HepG2 (cell line): ENCODE measurements at regions not wholly inside any gene's neighbourhood (a gene's known extent, or its start where the extent isn't known, plus 50 kb on each side); places are given as distances from the start of the nearest gene placed in this dataset.

Source experiments
- ATAC-seq: fragments of 200-7000 bp; cut with Tn5 transposase; 3 replicates; pipeline ENCODE4 v1.9.1; 2020; ENCODE audit warnings: mild to moderate bottlenecking, moderate library complexity
- BruUV-seq: library from RNA; stranded (reverse); fragments of 400-500 nt; replicated peaks from 2 replicates; lab custom pipeline; 2021; lab: Mats Ljungman, UMichigan
- CTCF ChIA-PET: fragments of 300-600 bp; formaldehyde crosslinking; extraction: SDS; loops from one replicate; lab custom pipeline; 2021; ENCODE audit warnings: low total read pairs, inconsistent platforms, low intra/inter-chr PET ratio; lab: Yijun Ruan, JAX
- POLR2A ChIA-PET: fragments of 350-600 bp; sonication (Branson Sonifier 250); formaldehyde crosslinking; loops from one replicate; lab custom pipeline; 2020; ENCODE audit warnings: antibody characterized with exemption, inconsistent platforms; lab: Yijun Ruan, JAX
- DNase-seq: peaks from one replicate; pipeline ENCODE4 v3.0.0-alpha.2; 2015; ENCODE audit warnings: low spot score
- FAIRE-seq: peaks from 3 replicates; lab custom pipeline; 2011; peaks lifted over from hg19 to GRCh38; lab: Jason Lieb, UNC
- H2AFZ ChIP-seq: one replicate; pipeline ENCODE4 v1.6.1; 2011; ENCODE audit warnings: low read length, inconsistent platforms
- H3K27ac ChIP-seq: fragments of 300-600 bp; 3 replicates; pipeline ENCODE4 v1.8.0; 2011; ENCODE audit warnings: mixed run types, mild to moderate bottlenecking, mixed read lengths, low read length, inconsistent platforms; ENCODE audit not compliant: insufficient read depth; ENCODE audit errors: extremely low read length
- H3K27me3 ChIP-seq, 2 experiments: fragments of 200-600 bp in 1 of 2; 2 replicates in 1 of 2; 3 replicates in 1 of 2; pipeline versions ENCODE4 v1.6.0 to v1.8.0; 2011; ENCODE audit warnings: low read length in 2 of 2, mild to moderate bottlenecking in 2 of 2, moderate library complexity in 2 of 2, inconsistent platforms in 1 of 2; ENCODE audit not compliant: insufficient read depth in 2 of 2, control insufficient read depth in 1 of 2
- H3K36me3 ChIP-seq, 2 experiments: fragments of 200-600 bp in 1 of 2; replicated peaks in 1 of 2; 2 replicates in 1 of 2; 3 replicates in 1 of 2; pipeline versions ENCODE4 v1.5.1 to v1.8.0; 2011; ENCODE audit warnings: low read length in 2 of 2, inconsistent platforms in 1 of 2; ENCODE audit not compliant: insufficient read depth in 2 of 2, control insufficient read depth in 1 of 2
- H3K4me1 ChIP-seq: 2 replicates; pipeline ENCODE4 v1.5.1; 2012; ENCODE audit warnings: low read length, inconsistent platforms; ENCODE audit not compliant: insufficient read depth
- H3K4me2 ChIP-seq: 2 replicates; pipeline ENCODE4 v1.6.0; 2011; ENCODE audit warnings: low read depth, low read length, inconsistent platforms
- H3K4me3 ChIP-seq, 3 experiments: fragments of 200-600 bp in 1 of 3; sonication (generic), shearing (Covaris generic) in 1 of 3; replicated peaks in 1 of 3; 2 replicates each; pipeline ENCODE4 v1.5.1; 2011 to 2016; ENCODE audit warnings: low read length in 3 of 3, inconsistent platforms in 2 of 3, low read depth in 2 of 3, mild to moderate bottlenecking in 2 of 3, control low read depth in 1 of 3, mixed read lengths in 1 of 3; ENCODE audit not compliant: insufficient read depth in 1 of 3
- H3K79me2 ChIP-seq: one replicate; pipeline ENCODE4 v1.6.1; 2011; ENCODE audit warnings: low read length, inconsistent platforms; ENCODE audit not compliant: insufficient read depth
- H3K9ac ChIP-seq: 2 replicates; pipeline ENCODE4 v1.6.0; 2011; ENCODE audit warnings: mild to moderate bottlenecking, low read depth, low read length, inconsistent platforms; ENCODE audit not compliant: insufficient read depth
- H3K9me3 ChIP-seq: 2 replicates; pipeline ENCODE4 v1.5.1; 2012; ENCODE audit warnings: mild to moderate bottlenecking, low read length
- H4K20me1 ChIP-seq: 2 replicates; pipeline ENCODE4 v1.6.0; 2011; ENCODE audit warnings: inconsistent platforms, mild to moderate bottlenecking, low read length, moderate library complexity; ENCODE audit not compliant: insufficient read depth
- GTF3A ChIP-seq: sonication (generic); formaldehyde crosslinking; conservative IDR thresholded peaks from 2 replicates; pipeline ENCODE4 v1.4.0; 2020; ENCODE audit warnings: mild to moderate bottlenecking, missing genetic modification reagents
- IRF2 ChIP-seq: IDR thresholded peaks from 2 replicates; pipeline ENCODE4 v1.6.1; 2018; ENCODE audit warnings: missing genetic modification reagents, missing compliant biosample characterization
- KLF13 ChIP-seq: sonication (generic); formaldehyde crosslinking; IDR thresholded peaks from 2 replicates; pipeline ENCODE4 v1.4.0; 2020; ENCODE audit warnings: mild to moderate bottlenecking, missing genetic modification reagents
- MEF2D ChIP-seq: sonication (generic); formaldehyde crosslinking; IDR thresholded peaks from 2 replicates; pipeline ENCODE4 v1.5.1; 2020; ENCODE audit warnings: mild to moderate bottlenecking, missing genetic modification reagents
- MTA3 ChIP-seq: sonication (generic); formaldehyde crosslinking; IDR thresholded peaks from 2 replicates; pipeline ENCODE4 v1.4.0; 2020; ENCODE audit warnings: missing genetic modification reagents
- PITX1 ChIP-seq: sonication (generic); formaldehyde crosslinking; IDR thresholded peaks from 2 replicates; pipeline ENCODE4 v1.5.1; 2020; ENCODE audit warnings: mild to moderate bottlenecking, missing genetic modification reagents
- RXRA ChIP-seq: sonication (generic); formaldehyde crosslinking; IDR thresholded peaks from 2 replicates; pipeline ENCODE4 v1.5.1; 2020; ENCODE audit warnings: missing genetic modification reagents
- SMARCE1 ChIP-seq: fragments of 450-650 bp; IDR thresholded peaks from 2 replicates; pipeline ENCODE4 v1.6.1; 2017; ENCODE audit warnings: borderline replicate concordance
- ZMYM3 ChIP-seq: sonication (generic); formaldehyde crosslinking; IDR thresholded peaks from 2 replicates; pipeline ENCODE4 v1.5.1; 2020; ENCODE audit warnings: mild to moderate bottlenecking, missing genetic modification reagents
- ZNF672 ChIP-seq: sonication (generic); formaldehyde crosslinking; IDR thresholded peaks from 2 replicates; pipeline ENCODE4 v1.8.1; 2022; ENCODE audit warnings: missing genetic modification reagents
- ZSCAN12 ChIP-seq: sonication (generic); formaldehyde crosslinking; IDR thresholded peaks from 2 replicates; pipeline ENCODE4 v1.9.0; 2021; ENCODE audit warnings: mild to moderate bottlenecking, missing genetic modification reagents
- WGBS: methylation state at CpG from one replicate; pipeline ENCODE4 v1.1.6; 2017; ENCODE audit warnings: low lambda C conversion rate; 5-methylcytosine and 5-hydroxymethylcytosine counted together
- in situ Hi-C: cut with HindIII; loops from 2 replicates; pipeline ENCODE4 v1.10.0; 2017; ENCODE audit warnings: low pct_unique_long_range_greater_than_20kb; ENCODE audit not compliant: extremely low pct_ligation_motif_present
- intact Hi-C: fragments of 100-400 bp; cut with micrococcal nuclease; formaldehyde crosslinking; loops from one replicate; pipeline ENCODE4 v1.10.0; 2022; ENCODE audit not compliant: unreplicated experiment
- TF ChIP-seq, protein P1 (sequence below): sonication (generic); formaldehyde crosslinking; conservative IDR thresholded peaks from 2 replicates; pipeline ENCODE4 v1.8.1; 2023; ENCODE audit warnings: missing genetic modification reagents

DNA sequence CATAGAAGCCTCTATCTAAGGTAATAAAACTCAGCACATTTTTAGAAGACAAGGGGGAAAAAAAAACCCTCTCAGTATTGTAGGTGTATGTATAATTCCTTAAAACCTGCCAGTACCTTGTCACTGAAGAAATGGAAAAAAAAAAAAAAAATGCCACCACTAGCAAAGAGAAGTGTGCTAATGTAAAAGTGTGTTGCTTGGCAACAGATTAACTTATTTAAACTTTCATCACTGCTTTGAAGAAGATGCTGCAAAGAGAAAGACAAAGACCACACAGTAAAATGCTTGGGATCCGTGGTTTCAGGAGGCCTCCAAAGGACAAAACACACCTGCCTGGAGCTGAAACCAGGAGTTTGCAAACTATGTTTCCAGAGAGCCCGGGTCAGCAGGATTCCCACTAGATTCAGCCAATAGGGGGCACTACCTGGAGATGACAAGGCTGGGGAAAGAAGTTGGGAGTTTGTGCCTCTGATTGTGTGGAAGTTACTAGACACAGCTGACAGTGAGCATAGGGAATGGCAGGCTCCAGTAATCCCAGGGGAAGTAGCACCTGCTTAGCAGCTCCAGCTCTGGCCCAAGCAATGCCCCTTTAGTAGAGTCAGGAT is 169.1 kb upstream of the TRIB2 start:
- POLR2A ChIA-PET: no interaction called here
- no TSS peak for BruUV-seq
- ATAC-seq (no peak), DNase-seq (no peak), FAIRE-seq (no peak)
- in situ Hi-C loops: no loop called here
- intact Hi-C loops: no loop called here
- Histone ChIP-seq H3K4me1 (no peaks in the 10 kb centered on the region), H4K20me1 (no peaks in the 10 kb centered on the region), H3K27me3 (no peaks in the 10 kb centered on the region), H3K9ac (no peak overlapping the region), H3K4me2 (no peak overlapping the region), H2AFZ (no peak overlapping the region), H3K79me2 (no peaks in the 10 kb centered on the region), H3K9me3 (no peaks in the 10 kb centered on the region), H3K36me3 (no peaks in the 10 kb centered on the region), H3K27ac (no peak overlapping the region), H3K4me3 (no peak overlapping the region)
- TF ChIP-seq RXRA (CRISPR knock-in tag): no peak
- no peak for TF ChIP-seq SMARCE1
- no peak for TF ChIP-seq ZMYM3 (CRISPR knock-in tag)
- TF ChIP-seq ZNF672 (CRISPR knock-in tag): no peak
- TF ChIP-seq IRF2 (CRISPR knock-in tag): no peak
- no peak for TF ChIP-seq PITX1 (CRISPR knock-in tag)
- no peak for TF ChIP-seq MEF2D
- no peak for TF ChIP-seq GTF3A
- no peak for TF ChIP-seq ZSCAN12 (CRISPR knock-in tag)
- no peak for TF ChIP-seq KLF13 (CRISPR knock-in tag)
- TF ChIP-seq, protein P1, sequence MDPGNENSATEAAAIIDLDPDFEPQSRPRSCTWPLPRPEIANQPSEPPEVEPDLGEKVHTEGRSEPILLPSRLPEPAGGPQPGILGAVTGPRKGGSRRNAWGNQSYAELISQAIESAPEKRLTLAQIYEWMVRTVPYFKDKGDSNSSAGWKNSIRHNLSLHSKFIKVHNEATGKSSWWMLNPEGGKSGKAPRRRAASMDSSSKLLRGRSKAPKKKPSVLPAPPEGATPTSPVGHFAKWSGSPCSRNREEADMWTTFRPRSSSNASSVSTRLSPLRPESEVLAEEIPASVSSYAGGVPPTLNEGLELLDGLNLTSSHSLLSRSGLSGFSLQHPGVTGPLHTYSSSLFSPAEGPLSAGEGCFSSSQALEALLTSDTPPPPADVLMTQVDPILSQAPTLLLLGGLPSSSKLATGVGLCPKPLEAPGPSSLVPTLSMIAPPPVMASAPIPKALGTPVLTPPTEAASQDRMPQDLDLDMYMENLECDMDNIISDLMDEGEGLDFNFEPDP (CRISPR knock-in tag): no peak
- no peak for TF ChIP-seq MTA3 (CRISPR knock-in tag)
- 13% methylated on average over 2 of the region's 2 CpGs for whole genome bisulfite sequencing
- CTCF ChIA-PET: no interaction called here
